HEK293 (cell line): ENCODE measurements at regions not wholly inside any gene's neighbourhood (a gene's known extent, or its start where the extent isn't known, plus 50 kb on each side); places are given as distances from the start of the nearest gene placed in this dataset.

Experiments used
- CTCF ChIA-PET: fragments of 350-600 bp; formaldehyde crosslinking; extraction: SDS; loops from one replicate; lab custom pipeline; 2021; ENCODE audit warnings: antibody characterized with exemption; lab: Yijun Ruan, JAX
- POLR2A ChIA-PET: fragments of 300-600 bp; formaldehyde crosslinking; extraction: SDS; loops from one replicate; lab custom pipeline; 2020; ENCODE audit warnings: antibody characterized with exemption, inconsistent platforms; lab: Yijun Ruan, JAX
- H3K27ac ChIP-seq: fragments of 200-500 bp; sonication (Bioruptor generic); 2 replicates; pipeline ENCODE4 v1.5.1; 2014; ENCODE audit warnings: low read depth, low read length, control low read depth, inconsistent platforms; ENCODE audit errors: extremely low read depth
- H3K36me3 ChIP-seq, 2 experiments: fragments of 200-500 bp in 1 of 2; sonication (Bioruptor generic) in 1 of 2; 1 replicate in 1 of 2; 2 replicates in 1 of 2; pipeline ENCODE4 v1.5.1; 2014 to 2017; ENCODE audit warnings: inconsistent platforms in 2 of 2, low read length in 2 of 2; ENCODE audit not compliant: control insufficient read depth in 2 of 2, insufficient read depth in 1 of 2
- H3K4me1 ChIP-seq: fragments of 200-500 bp; sonication (Bioruptor generic); 2 replicates; pipeline ENCODE4 v1.5.1; 2014; ENCODE audit warnings: mild to moderate bottlenecking, low read length, inconsistent platforms; ENCODE audit not compliant: control insufficient read depth, insufficient read depth
- H3K4me3 ChIP-seq: 2 replicates; pipeline ENCODE4 v1.5.1; 2011; ENCODE audit warnings: low read depth, mild to moderate bottlenecking, control low read depth, low read length, moderate library complexity
- H3K9me3 ChIP-seq: fragments of 200-500 bp; sonication (Bioruptor generic); 2 replicates; pipeline ENCODE4 v1.5.1; 2014; ENCODE audit warnings: low read depth, low read length, inconsistent platforms; ENCODE audit not compliant: control insufficient read depth, insufficient read depth
- KLF10 ChIP-seq: fragments of 450-650 bp; IDR thresholded peaks from 2 replicates; pipeline ENCODE4 v1.5.1; 2018; ENCODE audit warnings: missing biosample characterization, mild to moderate bottlenecking, missing genetic modification characterization
- REPIN1 ChIP-seq: fragments of 450-650 bp; formaldehyde crosslinking; IDR thresholded peaks from 2 replicates; pipeline ENCODE4 v1.5.1; 2017; ENCODE audit warnings: missing biosample characterization, missing genetic modification characterization, low read depth
- SP7 ChIP-seq: fragments of 450-650 bp; formaldehyde crosslinking; IDR thresholded peaks from 2 replicates; pipeline ENCODE4 v1.5.1; 2016; ENCODE audit warnings: missing biosample characterization, missing genetic modification characterization
- ZBTB8A ChIP-seq: fragments of 450-650 bp; formaldehyde crosslinking; IDR thresholded peaks from 2 replicates; pipeline ENCODE4 v1.5.1; 2016; ENCODE audit warnings: missing biosample characterization, missing genetic modification characterization
- ZNF37A ChIP-seq: fragments of 450-650 bp; IDR thresholded peaks from 2 replicates; pipeline ENCODE4 v1.5.1; 2018; ENCODE audit warnings: missing biosample characterization, missing genetic modification characterization
- ZNF623 ChIP-seq: fragments of 450-650 bp; formaldehyde crosslinking; IDR thresholded peaks from 2 replicates; pipeline ENCODE4 v1.5.1; 2016; ENCODE audit warnings: missing biosample characterization, missing genetic modification characterization
- ZNF776 ChIP-seq: fragments of 450-650 bp; formaldehyde crosslinking; IDR thresholded peaks from 2 replicates; pipeline ENCODE4 v1.5.0; 2017; ENCODE audit warnings: missing biosample characterization, missing genetic modification characterization, borderline replicate concordance
- ZNF785 ChIP-seq: fragments of 450-650 bp; formaldehyde crosslinking; IDR thresholded peaks from 2 replicates; pipeline ENCODE4 v1.5.1; 2016; ENCODE audit warnings: missing biosample characterization, missing genetic modification characterization
- TF ChIP-seq, protein P1 (sequence below): fragments of 450-650 bp; formaldehyde crosslinking; conservative IDR thresholded peaks from 2 replicates; pipeline ENCODE4 v1.5.1; 2016; ENCODE audit warnings: low read depth, missing biosample characterization, missing genetic modification characterization
- TF ChIP-seq, protein P2 (sequence below): fragments of 450-650 bp; formaldehyde crosslinking; IDR thresholded peaks from 2 replicates; pipeline ENCODE4 v1.5.1; 2016; ENCODE audit warnings: missing biosample characterization, missing genetic modification characterization
- TF ChIP-seq, protein P3 (sequence below): fragments of 450-650 bp; formaldehyde crosslinking; IDR thresholded peaks from 2 replicates; pipeline ENCODE4 v1.5.1; 2016; ENCODE audit warnings: missing biosample characterization, missing genetic modification characterization
- TF ChIP-seq, protein P4 (sequence below): fragments of 450-650 bp; formaldehyde crosslinking; IDR thresholded peaks from 2 replicates; pipeline ENCODE4 v1.5.1; 2016; ENCODE audit warnings: missing biosample characterization, missing genetic modification characterization, low read depth

DNA sequence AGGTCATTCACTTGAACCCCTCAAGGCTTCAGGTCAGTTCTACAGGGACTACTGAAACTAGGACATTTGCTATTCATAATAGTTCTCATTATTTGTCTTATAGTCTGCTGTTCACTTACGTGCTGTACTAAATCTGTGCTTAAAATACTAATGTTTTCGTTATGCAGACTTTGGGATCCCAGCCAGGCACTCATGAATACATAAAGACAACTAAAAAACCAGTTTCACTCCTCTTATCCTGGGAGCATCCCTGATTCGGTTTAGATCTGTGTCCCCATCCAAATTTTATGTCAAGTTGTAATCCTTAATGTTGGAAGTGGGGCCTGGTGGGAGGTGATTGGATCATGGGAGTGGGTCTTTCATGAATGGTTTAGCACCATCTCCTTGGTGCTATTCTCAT is 1291.8 kb downstream of the CDH11 start:
- CTCF ChIA-PET = no interaction called here
- no peak overlapping the region for H3K4me3 ChIP-seq
- TF ChIP-seq, protein P1, sequence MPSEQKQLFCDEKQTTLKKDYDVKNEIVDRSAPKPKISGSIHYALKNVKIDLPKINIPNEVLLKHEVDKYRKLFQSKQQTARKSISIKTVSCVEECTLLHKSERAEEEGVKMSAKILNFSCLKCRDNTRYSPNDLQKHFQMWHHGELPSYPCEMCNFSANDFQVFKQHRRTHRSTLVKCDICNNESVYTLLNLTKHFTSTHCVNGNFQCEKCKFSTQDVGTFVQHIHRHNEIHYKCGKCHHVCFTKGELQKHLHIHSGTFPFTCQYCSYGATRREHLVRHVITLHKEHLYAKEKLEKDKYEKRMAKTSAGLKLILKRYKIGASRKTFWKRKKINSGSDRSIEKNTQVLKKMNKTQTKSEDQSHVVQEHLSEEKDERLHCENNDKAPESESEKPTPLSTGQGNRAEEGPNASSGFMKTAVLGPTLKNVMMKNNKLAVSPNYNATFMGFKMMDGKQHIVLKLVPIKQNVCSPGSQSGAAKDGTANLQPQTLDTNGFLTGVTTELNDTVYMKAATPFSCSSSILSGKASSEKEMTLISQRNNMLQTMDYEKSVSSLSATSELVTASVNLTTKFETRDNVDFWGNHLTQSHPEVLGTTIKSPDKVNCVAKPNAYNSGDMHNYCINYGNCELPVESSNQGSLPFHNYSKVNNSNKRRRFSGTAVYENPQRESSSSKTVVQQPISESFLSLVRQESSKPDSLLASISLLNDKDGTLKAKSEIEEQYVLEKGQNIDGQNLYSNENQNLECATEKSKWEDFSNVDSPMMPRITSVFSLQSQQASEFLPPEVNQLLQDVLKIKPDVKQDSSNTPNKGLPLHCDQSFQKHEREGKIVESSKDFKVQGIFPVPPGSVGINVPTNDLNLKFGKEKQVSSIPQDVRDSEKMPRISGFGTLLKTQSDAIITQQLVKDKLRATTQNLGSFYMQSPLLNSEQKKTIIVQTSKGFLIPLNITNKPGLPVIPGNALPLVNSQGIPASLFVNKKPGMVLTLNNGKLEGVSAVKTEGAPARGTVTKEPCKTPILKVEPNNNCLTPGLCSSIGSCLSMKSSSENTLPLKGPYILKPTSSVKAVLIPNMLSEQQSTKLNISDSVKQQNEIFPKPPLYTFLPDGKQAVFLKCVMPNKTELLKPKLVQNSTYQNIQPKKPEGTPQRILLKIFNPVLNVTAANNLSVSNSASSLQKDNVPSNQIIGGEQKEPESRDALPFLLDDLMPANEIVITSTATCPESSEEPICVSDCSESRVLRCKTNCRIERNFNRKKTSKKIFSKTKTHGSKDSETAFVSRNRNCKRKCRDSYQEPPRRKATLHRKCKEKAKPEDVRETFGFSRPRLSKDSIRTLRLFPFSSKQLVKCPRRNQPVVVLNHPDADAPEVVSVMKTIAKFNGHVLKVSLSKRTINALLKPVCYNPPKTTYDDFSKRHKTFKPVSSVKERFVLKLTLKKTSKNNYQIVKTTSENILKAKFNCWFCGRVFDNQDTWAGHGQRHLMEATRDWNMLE (tag by site-specific recombination) = no peak
- TF ChIP-seq ZNF623 (tag by site-specific recombination) (no peak), REPIN1 (tag by site-specific recombination) (no peak), ZNF776 (tag by site-specific recombination) (no peak), SP7 (tag by site-specific recombination) (no peak), ZNF785 (tag by site-specific recombination) (no peak), ZBTB8A (tag by site-specific recombination) (no peak)
- TF ChIP-seq, protein P2, sequence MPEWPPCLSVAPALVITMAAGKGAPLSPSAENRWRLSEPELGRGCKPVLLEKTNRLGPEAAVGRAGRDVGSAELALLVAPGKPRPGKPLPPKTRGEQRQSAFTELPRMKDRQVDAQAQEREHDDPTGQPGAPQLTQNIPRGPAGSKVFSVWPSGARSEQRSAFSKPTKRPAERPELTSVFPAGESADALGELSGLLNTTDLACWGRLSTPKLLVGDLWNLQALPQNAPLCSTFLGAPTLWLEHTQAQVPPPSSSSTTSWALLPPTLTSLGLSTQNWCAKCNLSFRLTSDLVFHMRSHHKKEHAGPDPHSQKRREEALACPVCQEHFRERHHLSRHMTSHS (tag by site-specific recombination) = no peak
- TF ChIP-seq, all 188 proteins: peak for 0
- POLR2A ChIA-PET = no interaction called here
- no peak overlapping the region for H3K27ac ChIP-seq
- no peaks in the 10 kb centered on the region for H3K4me1 ChIP-seq
- H3K9me3 ChIP-seq = no peaks in the 10 kb centered on the region
- H3K36me3 ChIP-seq = no peaks in the 10 kb centered on the region

DNA sequence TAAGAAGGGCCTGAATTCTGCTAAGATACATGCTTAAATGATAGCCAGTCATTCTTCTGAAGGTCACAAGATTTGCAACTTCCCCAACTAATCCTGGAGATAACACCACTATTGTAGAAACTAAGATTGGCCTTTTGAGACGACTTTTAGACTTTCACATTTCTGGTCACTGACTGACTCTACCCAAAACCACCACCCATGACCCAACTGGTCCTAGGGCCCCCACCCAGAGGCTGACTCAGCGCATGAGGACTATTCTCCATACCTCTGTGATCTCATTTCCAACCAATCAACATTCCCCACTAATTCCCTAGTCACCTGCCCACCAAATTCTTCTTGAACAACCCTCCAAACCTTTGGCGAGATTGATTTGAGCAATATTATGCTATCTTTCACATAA is 1299.0 kb downstream of the CDH11 start:
- no peaks in the 10 kb centered on the region for H3K9me3 ChIP-seq
- ChIA-PET CTCF (no interaction called here), POLR2A (no interaction called here)
- no peak overlapping the region for H3K4me3 ChIP-seq
- TF ChIP-seq KLF10 (tag by site-specific recombination) (no peak), ZNF37A (tag by site-specific recombination) (no peak)
- TF ChIP-seq, protein P3, sequence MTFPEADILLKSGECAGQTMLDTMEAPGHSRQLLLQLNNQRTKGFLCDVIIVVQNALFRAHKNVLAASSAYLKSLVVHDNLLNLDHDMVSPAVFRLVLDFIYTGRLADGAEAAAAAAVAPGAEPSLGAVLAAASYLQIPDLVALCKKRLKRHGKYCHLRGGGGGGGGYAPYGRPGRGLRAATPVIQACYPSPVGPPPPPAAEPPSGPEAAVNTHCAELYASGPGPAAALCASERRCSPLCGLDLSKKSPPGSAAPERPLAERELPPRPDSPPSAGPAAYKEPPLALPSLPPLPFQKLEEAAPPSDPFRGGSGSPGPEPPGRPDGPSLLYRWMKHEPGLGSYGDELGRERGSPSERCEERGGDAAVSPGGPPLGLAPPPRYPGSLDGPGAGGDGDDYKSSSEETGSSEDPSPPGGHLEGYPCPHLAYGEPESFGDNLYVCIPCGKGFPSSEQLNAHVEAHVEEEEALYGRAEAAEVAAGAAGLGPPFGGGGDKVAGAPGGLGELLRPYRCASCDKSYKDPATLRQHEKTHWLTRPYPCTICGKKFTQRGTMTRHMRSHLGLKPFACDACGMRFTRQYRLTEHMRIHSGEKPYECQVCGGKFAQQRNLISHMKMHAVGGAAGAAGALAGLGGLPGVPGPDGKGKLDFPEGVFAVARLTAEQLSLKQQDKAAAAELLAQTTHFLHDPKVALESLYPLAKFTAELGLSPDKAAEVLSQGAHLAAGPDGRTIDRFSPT (tag by site-specific recombination) = no peak
- no peaks in the 10 kb centered on the region for H3K4me1 ChIP-seq
- H3K36me3 ChIP-seq = no peaks in the 10 kb centered on the region
- no peak overlapping the region for H3K27ac ChIP-seq

DNA sequence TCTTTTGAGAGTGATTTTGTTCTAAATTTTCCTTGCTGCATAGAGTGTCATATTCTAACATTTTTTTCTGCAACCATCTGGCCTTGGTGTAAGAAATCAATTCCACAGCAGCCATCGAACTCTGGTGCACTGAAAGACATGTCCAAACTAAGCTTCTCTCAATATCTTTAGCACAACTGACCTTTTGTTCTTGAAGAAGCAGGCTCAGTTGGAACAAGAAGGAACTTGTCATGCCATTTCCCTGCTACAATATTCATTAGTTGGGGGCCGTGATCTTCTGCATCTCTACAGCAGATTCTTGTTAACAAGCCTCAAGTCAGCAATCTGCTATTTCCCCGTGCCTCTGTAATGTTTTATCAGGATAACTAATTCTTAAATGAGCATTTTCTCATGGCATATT is 1305.6 kb downstream of the CDH11 start:
- H3K4me1 ChIP-seq = no peaks in the 10 kb centered on the region
- H3K36me3 ChIP-seq = no peaks in the 10 kb centered on the region
- CTCF ChIA-PET = no interaction called here
- H3K9me3 ChIP-seq = no peaks in the 10 kb centered on the region
- POLR2A ChIA-PET = no interaction called here
- TF ChIP-seq, protein P4, sequence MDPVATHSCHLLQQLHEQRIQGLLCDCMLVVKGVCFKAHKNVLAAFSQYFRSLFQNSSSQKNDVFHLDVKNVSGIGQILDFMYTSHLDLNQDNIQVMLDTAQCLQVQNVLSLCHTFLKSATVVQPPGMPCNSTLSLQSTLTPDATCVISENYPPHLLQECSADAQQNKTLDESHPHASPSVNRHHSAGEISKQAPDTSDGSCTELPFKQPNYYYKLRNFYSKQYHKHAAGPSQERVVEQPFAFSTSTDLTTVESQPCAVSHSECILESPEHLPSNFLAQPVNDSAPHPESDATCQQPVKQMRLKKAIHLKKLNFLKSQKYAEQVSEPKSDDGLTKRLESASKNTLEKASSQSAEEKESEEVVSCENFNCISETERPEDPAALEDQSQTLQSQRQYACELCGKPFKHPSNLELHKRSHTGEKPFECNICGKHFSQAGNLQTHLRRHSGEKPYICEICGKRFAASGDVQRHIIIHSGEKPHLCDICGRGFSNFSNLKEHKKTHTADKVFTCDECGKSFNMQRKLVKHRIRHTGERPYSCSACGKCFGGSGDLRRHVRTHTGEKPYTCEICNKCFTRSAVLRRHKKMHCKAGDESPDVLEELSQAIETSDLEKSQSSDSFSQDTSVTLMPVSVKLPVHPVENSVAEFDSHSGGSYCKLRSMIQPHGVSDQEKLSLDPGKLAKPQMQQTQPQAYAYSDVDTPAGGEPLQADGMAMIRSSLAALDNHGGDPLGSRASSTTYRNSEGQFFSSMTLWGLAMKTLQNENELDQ (tag by site-specific recombination) = no peak
- no peak overlapping the region for H3K4me3 ChIP-seq
- H3K27ac ChIP-seq = no peak overlapping the region
